Heart left ventricle (tissue), 16 donors: ENCODE measurements at regions not wholly inside any gene's neighbourhood (a gene's known extent, or its start where the extent isn't known, plus 50 kb on each side); places are given as distances from the start of the nearest gene placed in this dataset.

Experiments used
- ATAC-seq, 4 donors: fragments of 200-7000 bp; cut with Tn5 transposase; one replicate each; pipeline ENCODE4 v1.9.1; 2020 to 2022; ENCODE audit warnings: moderate library complexity in 4 of 4, mild to moderate bottlenecking in 3 of 4, moderate number of reproducible peaks in 1 of 4
- DNase-seq, 5 donors: peaks; one replicate each; pipeline ENCODE4 v3.0.0-alpha.2; 2020
- H3K27ac ChIP-seq, 12 donors: fragments of 200-600 bp; sonication (generic) in 4 of 12; one replicate each; pipeline versions ENCODE4 v1.5.0 to v1.8.0; 2016 to 2022; ENCODE audit warnings: mild to moderate bottlenecking in 2 of 12
- H3K27me3 ChIP-seq, 9 donors: fragments of 200-600 bp; sonication (generic) in 2 of 9; one replicate each; pipeline versions ENCODE4 v1.5.1 to v1.8.0; 2016 to 2022; ENCODE audit warnings: mild to moderate bottlenecking in 3 of 9
- H3K36me3 ChIP-seq, 9 donors: fragments of 200-600 bp; sonication (generic) in 2 of 9; one replicate each; pipeline versions ENCODE4 v1.5.0 to v1.8.0; 2018 to 2022; ENCODE audit warnings: mild to moderate bottlenecking in 2 of 9
- H3K4me1 ChIP-seq, 12 donors: fragments of 200-600 bp; sonication (generic) in 4 of 12; one replicate each; pipeline versions ENCODE4 v1.5.0 to v1.8.0; 2016 to 2022; ENCODE audit warnings: mild to moderate bottlenecking in 3 of 12
- H3K4me3 ChIP-seq, 12 donors: fragments of 200-600 bp; sonication (generic) in 4 of 12; one replicate each; pipeline versions ENCODE4 v1.5.0 to v1.8.0; 2017 to 2022; ENCODE audit warnings: mild to moderate bottlenecking in 9 of 12, moderate library complexity in 4 of 12
- H3K9me3 ChIP-seq, 12 donors: fragments of 200-600 bp; sonication (generic) in 4 of 12; one replicate each; pipeline versions ENCODE4 v1.5.0 to v1.8.0; 2016 to 2022; ENCODE audit warnings: mild to moderate bottlenecking in 1 of 12
- POLR2A ChIP-seq, 2 donors: fragments of 450-650 bp; IDR thresholded peaks; one replicate each; pipeline ENCODE4 v1.6.1; 2017; ENCODE audit warnings: antibody characterized with exemption in 2 of 2, mild to moderate bottlenecking in 2 of 2, moderate library complexity in 2 of 2
- WGBS, 4 donors: extraction: QIAGEN DNeasy Blood & Tissue Kit in 2 of 4; methylation state at CpG; one replicate each; pipeline versions ENCODE4 v1.1.5 to v1.1.7; 2013 to 2018; 5-methylcytosine and 5-hydroxymethylcytosine counted together
- intact Hi-C, 10 donors: fragments of 100-400 bp; cut with DNase I; formaldehyde crosslinking; loops; one replicate each; pipeline versions ENCODE4 v1.11.1 to v1.14.2; 2022
- TF ChIP-seq, protein P1 (sequence below), 12 donors: fragments of 200-600 bp; sonication (generic) in 4 of 12; IDR thresholded peaks; one replicate each; pipeline versions ENCODE4 v1.5.0 to v1.8.0; 2018 to 2022; ENCODE audit warnings: antibody characterized with exemption in 12 of 12, mild to moderate bottlenecking in 5 of 12
- donor health status: ischemic (EF 13 %, LVEDD 7.1; RV severe dilation, severe dysfunction).
- donor health status: healthy with polysubstance abuse.
- donor health status: DM: no; HTN: yes; CAD: no.
- donor health status: DM: no; HTN: no; CAD: no.
- donor health status: ischemic (EF 25% LVEDD 6.9; RV normal size, moderate dysfunction).
- donor health status: ischemic (EF 25% LVEDD 5.7; RV mildly dilated, moderate dysfunction).
- donor health status: healthy.
- donor health status: DM: yes; HTN: yes; CAD: no.
- donor health status: ischemic (EF 35%, LVEDD 5.7; RV mildly dilated, moderate dysfunction).
- donor health status: nonischemic (EF 11% LVEDD 7.7; RV severe dilation, severe dysfunction).
- donor health status: DM: yes; HTN: yes; CAD: no.
- donor health status: PGD.
- donor health status: ischemic (EF 29% LVEDD 5.4; RV normal size, mild dysfunction).
- donor health status: nonischemic (EF 23%, LVEDD 6.1; RV moderate dilation, normal function).

DNA sequence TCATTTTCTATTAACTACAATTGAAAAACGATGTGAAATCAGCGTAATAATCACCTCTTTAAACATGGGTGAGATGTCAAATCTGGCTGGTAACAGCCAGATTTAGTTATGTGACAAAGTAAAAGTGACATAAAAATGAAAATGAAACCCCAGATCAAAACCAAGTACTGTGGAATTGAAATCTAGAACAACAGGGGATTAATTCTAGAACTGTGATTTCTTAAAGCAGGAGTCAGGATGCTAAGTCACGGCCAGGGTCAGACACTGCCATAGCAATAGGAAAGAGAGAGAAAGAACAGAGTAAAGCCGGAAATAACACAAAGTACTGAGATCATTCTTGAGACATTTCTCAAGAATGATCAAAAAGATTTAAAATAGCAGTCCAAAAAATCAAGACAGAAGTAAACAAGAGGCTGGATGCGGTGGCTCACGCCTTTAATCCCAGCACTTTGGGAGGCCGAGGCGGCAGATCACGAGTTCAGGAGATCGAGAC is 1183.7 kb upstream of the NXPH2 start:
- DNase-seq (no peak), ATAC-seq (no peak)
- Histone ChIP-seq H3K27me3 (no peaks in the 10 kb centered on the region), H3K36me3 (no peaks in the 10 kb centered on the region), H3K27ac (no peak overlapping the region), H3K4me1 (no peaks in the 10 kb centered on the region), H3K4me3 (no peak overlapping the region), H3K9me3 (peaks cover 0 to 3% (median 0%) of the 10 kb centered on the region in 12 donors)
- TF ChIP-seq POLR2A (IDR thresholded peaks at IDR 0.05) = no peak
- TF ChIP-seq, protein P1, sequence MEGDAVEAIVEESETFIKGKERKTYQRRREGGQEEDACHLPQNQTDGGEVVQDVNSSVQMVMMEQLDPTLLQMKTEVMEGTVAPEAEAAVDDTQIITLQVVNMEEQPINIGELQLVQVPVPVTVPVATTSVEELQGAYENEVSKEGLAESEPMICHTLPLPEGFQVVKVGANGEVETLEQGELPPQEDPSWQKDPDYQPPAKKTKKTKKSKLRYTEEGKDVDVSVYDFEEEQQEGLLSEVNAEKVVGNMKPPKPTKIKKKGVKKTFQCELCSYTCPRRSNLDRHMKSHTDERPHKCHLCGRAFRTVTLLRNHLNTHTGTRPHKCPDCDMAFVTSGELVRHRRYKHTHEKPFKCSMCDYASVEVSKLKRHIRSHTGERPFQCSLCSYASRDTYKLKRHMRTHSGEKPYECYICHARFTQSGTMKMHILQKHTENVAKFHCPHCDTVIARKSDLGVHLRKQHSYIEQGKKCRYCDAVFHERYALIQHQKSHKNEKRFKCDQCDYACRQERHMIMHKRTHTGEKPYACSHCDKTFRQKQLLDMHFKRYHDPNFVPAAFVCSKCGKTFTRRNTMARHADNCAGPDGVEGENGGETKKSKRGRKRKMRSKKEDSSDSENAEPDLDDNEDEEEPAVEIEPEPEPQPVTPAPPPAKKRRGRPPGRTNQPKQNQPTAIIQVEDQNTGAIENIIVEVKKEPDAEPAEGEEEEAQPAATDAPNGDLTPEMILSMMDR (IDR thresholded peaks at IDR 0.05) = no peak
- WGBS, 4 donors = 77 to 82% (median 78%) methylated on average over 10 of the region's 10 CpGs
- intact Hi-C loops = no loop called here

DNA sequence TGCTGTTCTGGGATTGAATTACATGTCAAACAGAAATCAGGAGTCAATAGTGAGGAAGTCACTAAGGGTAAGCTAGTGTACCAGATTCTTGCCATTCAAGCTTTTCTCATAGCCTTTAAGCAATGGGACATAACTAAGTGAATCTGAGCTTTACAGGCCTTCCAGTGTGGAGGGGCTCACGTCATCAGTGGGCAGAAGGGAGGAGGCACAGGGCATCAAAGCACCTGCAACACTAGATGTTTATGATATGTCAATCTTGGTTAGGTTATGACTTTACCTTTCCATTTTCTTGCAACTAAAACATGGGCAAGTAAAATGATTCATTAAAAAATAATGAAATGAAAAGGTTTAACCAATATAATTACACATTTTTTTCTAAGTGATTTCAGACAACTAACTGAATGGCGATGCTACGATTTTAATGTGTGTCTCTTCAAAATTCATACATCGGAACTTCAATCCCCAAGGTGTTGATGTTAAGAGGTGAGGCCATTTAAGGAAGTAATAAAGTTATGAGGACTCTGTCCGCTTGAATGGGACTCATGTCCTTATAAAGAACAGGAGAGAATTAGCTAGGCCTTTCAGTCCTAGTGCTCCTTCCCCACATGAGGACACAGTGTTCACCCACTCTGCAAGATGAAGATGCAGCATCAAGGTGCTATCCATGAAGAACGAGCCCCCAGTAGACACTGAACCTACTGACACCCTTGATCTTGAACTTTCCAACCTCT is 1169.2 kb upstream of the NXPH2 start:
- 80 to 87% (median 84%) methylated on average over 6 of the region's 6 CpGs for WGBS, 4 donors
- intact Hi-C loops = no loop called here
- DNase-seq = no peak
- no peaks in the 10 kb centered on the region for H3K4me1 ChIP-seq
- H3K9me3 ChIP-seq = no peaks in the 10 kb centered on the region
- H3K4me3 ChIP-seq = no peak overlapping the region
- no peak overlapping the region for H3K27ac ChIP-seq
- no peaks in the 10 kb centered on the region for H3K27me3 ChIP-seq
- no peaks in the 10 kb centered on the region for H3K36me3 ChIP-seq
- no peak for TF ChIP-seq POLR2A (IDR thresholded peaks at IDR 0.05)
- TF ChIP-seq, protein P1 (IDR thresholded peaks at IDR 0.05) = no peak
- ATAC-seq = no peak

DNA sequence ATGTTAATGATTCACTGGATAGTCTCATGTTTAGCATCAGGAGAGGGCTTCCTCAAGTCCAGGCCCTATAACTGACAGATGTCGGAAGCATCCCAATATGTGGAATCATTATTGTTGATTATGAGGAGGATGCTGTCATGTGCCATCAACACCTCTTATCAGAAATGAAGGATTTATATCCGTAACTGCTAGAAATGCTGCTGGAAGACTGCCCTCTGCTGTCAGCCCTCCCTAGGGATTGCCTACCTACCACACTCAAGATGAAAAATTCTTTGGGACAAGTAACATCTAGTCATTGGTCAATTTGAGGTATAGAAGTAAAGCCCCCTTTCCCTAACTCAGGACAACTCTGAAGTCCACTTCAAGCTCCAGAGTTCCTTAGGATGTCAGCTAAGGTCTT is 1166.5 kb upstream of the NXPH2 start:
- WGBS, 4 donors = 59 to 70% (median 61%) methylated on average over 2 of the region's 2 CpGs
- H3K4me1 ChIP-seq = no peaks in the 10 kb centered on the region
- H3K27ac ChIP-seq = no peak overlapping the region
- no peak overlapping the region for H3K4me3 ChIP-seq
- no peaks in the 10 kb centered on the region for H3K9me3 ChIP-seq
- intact Hi-C loops = no loop called here
- no peaks in the 10 kb centered on the region for H3K27me3 ChIP-seq
- TF ChIP-seq, protein P1 (IDR thresholded peaks at IDR 0.05) = no peak
- H3K36me3 ChIP-seq = no peaks in the 10 kb centered on the region
- ATAC-seq (no peak), DNase-seq (no peak)

DNA sequence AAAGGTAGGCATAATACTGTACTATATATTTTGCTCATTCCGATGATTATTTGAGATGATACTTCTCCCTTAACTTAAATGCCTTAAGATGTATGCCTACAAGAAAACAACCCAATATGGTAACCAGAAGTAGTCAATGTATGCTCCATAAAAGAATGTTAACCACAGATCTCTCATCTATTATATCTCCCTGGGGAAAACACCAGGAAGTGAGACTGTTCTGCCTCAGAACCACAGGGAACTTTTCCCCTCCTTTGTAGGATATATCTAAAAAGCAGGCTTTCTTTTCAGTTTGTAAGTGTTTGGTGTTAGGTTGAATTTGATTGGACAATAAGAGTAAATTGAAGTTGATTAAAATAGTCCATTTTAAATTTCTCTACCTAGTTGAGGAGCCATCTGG is 1160.5 kb upstream of the NXPH2 start:
- TF ChIP-seq POLR2A (IDR thresholded peaks at IDR 0.05) = no peak
- TF ChIP-seq, protein P1 (IDR thresholded peaks at IDR 0.05) = no peak
- DNase-seq (no peak), ATAC-seq (no peak)
- Histone ChIP-seq H3K4me1 (no peaks in the 10 kb centered on the region), H3K27ac (no peak overlapping the region), H3K4me3 (no peak overlapping the region), H3K9me3 (peaks cover 0 to 7% (median 0%) of the 10 kb centered on the region in 12 donors), H3K27me3 (no peaks in the 10 kb centered on the region), H3K36me3 (no peaks in the 10 kb centered on the region)
- intact Hi-C loops = no loop called here
- 88 to 95% (median 91%) methylated on average over 1 of the region's 1 CpG for WGBS, 4 donors
